ENCODE measurements at regions not wholly inside any gene's neighbourhood (a gene's known extent, or its start where the extent isn't known, plus 50 kb on each side); places are given as distances from the start of the nearest gene placed in this dataset.

- Histone ChIP-seq H3K27me3 (ENCODE audit: control insufficient read depth, insufficient read depth, low read length) (no peaks in the 10 kb centered on the region), H3K9me3 (ENCODE audit: control insufficient read depth, low read depth, low read length) (no peaks in the 10 kb centered on the region), H3K4me3 (ENCODE audit: low read length) (no peak overlapping the region), H3K4me1 (ENCODE audit: control insufficient read depth, insufficient read depth, low read length) (no peaks in the 10 kb centered on the region), H3K36me3 (ENCODE audit: control insufficient read depth, insufficient read depth, low read length) (no peaks in the 10 kb centered on the region), H3K27ac (ENCODE audit: low read length) (no peak overlapping the region)
- WGBS (ENCODE audit: insufficient coverage, low lambda C conversion rate): 67% methylated on average over 2 of the region's 3 CpGs
- peak in 1 of 2 donors; percentile 26 for DNase-seq
These were observed 321.4 kb upstream of the MMADHC start for GRCh38 chr2:149908726-149909683.

GRCh38 chr2:149906886-149907285 lies 319.3 kb upstream of the MMADHC start:
- WGBS (ENCODE audit: insufficient coverage, low lambda C conversion rate): 54% methylated on average over 3 of the region's 5 CpGs
- no peak for DNase-seq

GRCh38 chr2:149904352-149905175 lies 317.0 kb upstream of the MMADHC start:
- H3K4me1 ChIP-seq (ENCODE audit: control insufficient read depth, insufficient read depth, low read length): no peaks in the 10 kb centered on the region
- no peaks in the 10 kb centered on the region for H3K27me3 ChIP-seq (ENCODE audit: control insufficient read depth, insufficient read depth, low read length)
- no CpG with 5 or more reads among the region's 7 CpGs for WGBS (ENCODE audit: insufficient coverage, low lambda C conversion rate)
- DNase-seq: no peak
- no peaks in the 10 kb centered on the region for H3K9me3 ChIP-seq (ENCODE audit: control insufficient read depth, low read depth, low read length)
- H3K36me3 ChIP-seq (ENCODE audit: control insufficient read depth, insufficient read depth, low read length): no peaks in the 10 kb centered on the region
- no peak overlapping the region for H3K4me3 ChIP-seq (ENCODE audit: low read length)
- no peak overlapping the region for H3K27ac ChIP-seq (ENCODE audit: low read length)

More at GRCh38 chr2:149906886-149907285, 319.3 kb upstream of the MMADHC start:
- H3K27me3 ChIP-seq (ENCODE audit: control insufficient read depth, insufficient read depth, low read length): no peaks in the 10 kb centered on the region
- no peak overlapping the region for H3K27ac ChIP-seq (ENCODE audit: low read length)
- no peaks in the 10 kb centered on the region for H3K36me3 ChIP-seq (ENCODE audit: control insufficient read depth, insufficient read depth, low read length)
- no peak overlapping the region for H3K4me3 ChIP-seq (ENCODE audit: low read length)
- H3K9me3 ChIP-seq (ENCODE audit: control insufficient read depth, low read depth, low read length): no peaks in the 10 kb centered on the region
- no peaks in the 10 kb centered on the region for H3K4me1 ChIP-seq (ENCODE audit: control insufficient read depth, insufficient read depth, low read length)

GRCh38 chr2:149903626-149904025 lies 316.1 kb upstream of the MMADHC start:
- Histone ChIP-seq H3K9me3 (ENCODE audit: control insufficient read depth, low read depth, low read length) (no peaks in the 10 kb centered on the region), H3K4me3 (ENCODE audit: low read length) (no peak overlapping the region), H3K36me3 (ENCODE audit: control insufficient read depth, insufficient read depth, low read length) (no peaks in the 10 kb centered on the region), H3K27ac (ENCODE audit: low read length) (no peak overlapping the region), H3K4me1 (ENCODE audit: control insufficient read depth, insufficient read depth, low read length) (no peaks in the 10 kb centered on the region), H3K27me3 (ENCODE audit: control insufficient read depth, insufficient read depth, low read length) (no peaks in the 10 kb centered on the region)
- WGBS (ENCODE audit: insufficient coverage, low lambda C conversion rate): no CpG with 5 or more reads among the region's 4 CpGs
- no peak for DNase-seq

GRCh38 chr2:149902081-149902480 lies 314.5 kb upstream of the MMADHC start:
- Histone ChIP-seq H3K4me3 (ENCODE audit: low read length) (no peak overlapping the region), H3K9me3 (ENCODE audit: control insufficient read depth, low read depth, low read length) (no peaks in the 10 kb centered on the region), H3K27me3 (ENCODE audit: control insufficient read depth, insufficient read depth, low read length) (no peaks in the 10 kb centered on the region), H3K4me1 (ENCODE audit: control insufficient read depth, insufficient read depth, low read length) (no peaks in the 10 kb centered on the region), H3K36me3 (ENCODE audit: control insufficient read depth, insufficient read depth, low read length) (no peaks in the 10 kb centered on the region), H3K27ac (ENCODE audit: low read length) (no peak overlapping the region)
- no peak for DNase-seq
- WGBS (ENCODE audit: insufficient coverage, low lambda C conversion rate): no CpG with 5 or more reads among the region's 4 CpGs

- WGBS (ENCODE audit: insufficient coverage, low lambda C conversion rate): 100% methylated on average over 2 of the region's 4 CpGs
- H3K9me3 ChIP-seq (ENCODE audit: control insufficient read depth, low read depth, low read length): no peaks in the 10 kb centered on the region
- H3K27me3 ChIP-seq (ENCODE audit: control insufficient read depth, insufficient read depth, low read length): no peaks in the 10 kb centered on the region
- H3K27ac ChIP-seq (ENCODE audit: low read length): no peak overlapping the region
- no peak for DNase-seq
- H3K4me1 ChIP-seq (ENCODE audit: control insufficient read depth, insufficient read depth, low read length): no peaks in the 10 kb centered on the region
- no peaks in the 10 kb centered on the region for H3K36me3 ChIP-seq (ENCODE audit: control insufficient read depth, insufficient read depth, low read length)
- no peak overlapping the region for H3K4me3 ChIP-seq (ENCODE audit: low read length)
These were observed 313.8 kb upstream of the MMADHC start for GRCh38 chr2:149901231-149901859.

- H3K4me3 ChIP-seq (ENCODE audit: low read length): no peak overlapping the region
- no peaks in the 10 kb centered on the region for H3K4me1 ChIP-seq (ENCODE audit: control insufficient read depth, insufficient read depth, low read length)
- no peaks in the 10 kb centered on the region for H3K36me3 ChIP-seq (ENCODE audit: control insufficient read depth, insufficient read depth, low read length)
- no peak overlapping the region for H3K27ac ChIP-seq (ENCODE audit: low read length)
- no peaks in the 10 kb centered on the region for H3K9me3 ChIP-seq (ENCODE audit: control insufficient read depth, low read depth, low read length)
- no peak for DNase-seq
- no peaks in the 10 kb centered on the region for H3K27me3 ChIP-seq (ENCODE audit: control insufficient read depth, insufficient read depth, low read length)
- no CpG with 5 or more reads among the region's 2 CpGs for WGBS (ENCODE audit: insufficient coverage, low lambda C conversion rate)
These were observed 311.8 kb upstream of the MMADHC start for GRCh38 chr2:149899390-149899789.

GRCh38 chr2:149894760-149895159 lies 307.2 kb upstream of the MMADHC start:
- H3K4me1 ChIP-seq (ENCODE audit: control insufficient read depth, insufficient read depth, low read length): no peaks in the 10 kb centered on the region

GRCh38 chr2:149894226-149894625 lies 306.7 kb upstream of the MMADHC start:
- Histone ChIP-seq H3K36me3 (ENCODE audit: control insufficient read depth, insufficient read depth, low read length) (no peaks in the 10 kb centered on the region), H3K27ac (ENCODE audit: low read length) (no peak overlapping the region), H3K9me3 (ENCODE audit: control insufficient read depth, low read depth, low read length) (no peaks in the 10 kb centered on the region), H3K4me3 (ENCODE audit: low read length) (no peak overlapping the region), H3K27me3 (ENCODE audit: control insufficient read depth, insufficient read depth, low read length) (no peaks in the 10 kb centered on the region), H3K4me1 (ENCODE audit: control insufficient read depth, insufficient read depth, low read length) (no peaks in the 10 kb centered on the region)
- DNase-seq: no peak
- no CpG with 5 or more reads among the region's 1 CpG for WGBS (ENCODE audit: insufficient coverage, low lambda C conversion rate)

More at GRCh38 chr2:149894760-149895159, 307.2 kb upstream of the MMADHC start:
- Histone ChIP-seq H3K4me3 (ENCODE audit: low read length) (no peak overlapping the region), H3K27ac (ENCODE audit: low read length) (no peak overlapping the region), H3K27me3 (ENCODE audit: control insufficient read depth, insufficient read depth, low read length) (no peaks in the 10 kb centered on the region), H3K9me3 (ENCODE audit: control insufficient read depth, low read depth, low read length) (no peaks in the 10 kb centered on the region), H3K36me3 (ENCODE audit: control insufficient read depth, insufficient read depth, low read length) (no peaks in the 10 kb centered on the region)
- WGBS (ENCODE audit: insufficient coverage, low lambda C conversion rate): no CpG with 5 or more reads among the region's 5 CpGs
- DNase-seq: no peak

- no CpG with 5 or more reads among the region's 1 CpG for WGBS (ENCODE audit: insufficient coverage, low lambda C conversion rate)
- Histone ChIP-seq H3K9me3 (ENCODE audit: control insufficient read depth, low read depth, low read length) (no peaks in the 10 kb centered on the region), H3K4me3 (ENCODE audit: low read length) (no peak overlapping the region)
These were observed 305.0 kb upstream of the MMADHC start for GRCh38 chr2:149892563-149892962.

More at GRCh38 chr2:149892563-149892962, 305.0 kb upstream of the MMADHC start:
- no peaks in the 10 kb centered on the region for H3K4me1 ChIP-seq (ENCODE audit: control insufficient read depth, insufficient read depth, low read length)
- H3K27me3 ChIP-seq (ENCODE audit: control insufficient read depth, insufficient read depth, low read length): no peaks in the 10 kb centered on the region
- DNase-seq: no peak
- H3K36me3 ChIP-seq (ENCODE audit: control insufficient read depth, insufficient read depth, low read length): no peaks in the 10 kb centered on the region
- no peak overlapping the region for H3K27ac ChIP-seq (ENCODE audit: low read length)
